ENCODE measurements at regions not wholly inside any gene's neighbourhood (a gene's known extent, or its start where the extent isn't known, plus 50 kb on each side); places are given as distances from the start of the nearest gene placed in this dataset.

DNA sequence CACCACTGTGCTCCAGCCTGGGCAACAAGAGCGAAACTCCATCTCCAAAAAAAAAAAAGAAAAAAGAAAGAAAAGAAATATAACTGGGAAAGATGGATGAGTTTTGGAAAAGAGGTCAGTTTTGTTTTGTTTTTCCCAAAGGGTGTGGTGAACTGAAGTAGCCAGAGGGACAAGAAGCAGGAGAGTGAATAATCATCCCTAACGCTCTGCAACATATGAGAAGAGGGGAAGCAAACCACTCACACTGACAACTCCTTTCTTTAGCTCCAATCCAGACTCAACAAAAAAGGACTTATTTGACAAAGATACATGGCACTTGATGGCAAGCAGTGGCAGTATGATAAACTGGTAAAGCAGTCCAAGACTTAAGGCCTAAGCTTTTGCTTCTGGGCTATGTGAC lies 176.1 kb upstream of the HMHB1 start:
- Histone ChIP-seq H3K79me2 (no peaks in the 10 kb centered on the region), H3K4me3 (no peak overlapping the region), H3K36me3 (replicated peaks; ENCODE audit: insufficient read depth, low read depth) (no peaks in the 10 kb centered on the region), H3K4me2 (no peak overlapping the region), H3K4me1 (ENCODE audit: insufficient read depth) (peaks cover 20% of the 10 kb centered on the region), H2AFZ (no peak overlapping the region), H3K27ac (peak overlapping the region; percentile 70), H4K20me1 (ENCODE audit: insufficient read depth, poor library complexity, severe bottlenecking) (no peaks in the 10 kb centered on the region), H3K9me2 (replicated peaks; ENCODE audit: insufficient read depth) (no peaks in the 10 kb centered on the region), H3K27me3 (no peaks in the 10 kb centered on the region), H3K9me3 (ENCODE audit: low read depth) (no peaks in the 10 kb centered on the region)
- 95% methylated on average over 2 of the region's 2 CpGs for WGBS (ENCODE audit: low lambda C conversion rate, missing lambda C conversion rate)
- no peak for DNase-seq (ENCODE audit: low spot score)
- TF ChIP-seq EZH2 (IDR thresholded peaks at IDR 0.05; ENCODE audit: borderline replicate concordance), result no peak
- TF ChIP-seq, protein P1, sequence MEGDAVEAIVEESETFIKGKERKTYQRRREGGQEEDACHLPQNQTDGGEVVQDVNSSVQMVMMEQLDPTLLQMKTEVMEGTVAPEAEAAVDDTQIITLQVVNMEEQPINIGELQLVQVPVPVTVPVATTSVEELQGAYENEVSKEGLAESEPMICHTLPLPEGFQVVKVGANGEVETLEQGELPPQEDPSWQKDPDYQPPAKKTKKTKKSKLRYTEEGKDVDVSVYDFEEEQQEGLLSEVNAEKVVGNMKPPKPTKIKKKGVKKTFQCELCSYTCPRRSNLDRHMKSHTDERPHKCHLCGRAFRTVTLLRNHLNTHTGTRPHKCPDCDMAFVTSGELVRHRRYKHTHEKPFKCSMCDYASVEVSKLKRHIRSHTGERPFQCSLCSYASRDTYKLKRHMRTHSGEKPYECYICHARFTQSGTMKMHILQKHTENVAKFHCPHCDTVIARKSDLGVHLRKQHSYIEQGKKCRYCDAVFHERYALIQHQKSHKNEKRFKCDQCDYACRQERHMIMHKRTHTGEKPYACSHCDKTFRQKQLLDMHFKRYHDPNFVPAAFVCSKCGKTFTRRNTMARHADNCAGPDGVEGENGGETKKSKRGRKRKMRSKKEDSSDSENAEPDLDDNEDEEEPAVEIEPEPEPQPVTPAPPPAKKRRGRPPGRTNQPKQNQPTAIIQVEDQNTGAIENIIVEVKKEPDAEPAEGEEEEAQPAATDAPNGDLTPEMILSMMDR (IDR thresholded peaks at IDR 0.05; ENCODE audit: poor library complexity), result no peak
- TF ChIP-seq EZH2phosphoT487 (IDR thresholded peaks at IDR 0.05; ENCODE audit: low read depth, severe bottlenecking, unreplicated experiment), result no peak

DNA sequence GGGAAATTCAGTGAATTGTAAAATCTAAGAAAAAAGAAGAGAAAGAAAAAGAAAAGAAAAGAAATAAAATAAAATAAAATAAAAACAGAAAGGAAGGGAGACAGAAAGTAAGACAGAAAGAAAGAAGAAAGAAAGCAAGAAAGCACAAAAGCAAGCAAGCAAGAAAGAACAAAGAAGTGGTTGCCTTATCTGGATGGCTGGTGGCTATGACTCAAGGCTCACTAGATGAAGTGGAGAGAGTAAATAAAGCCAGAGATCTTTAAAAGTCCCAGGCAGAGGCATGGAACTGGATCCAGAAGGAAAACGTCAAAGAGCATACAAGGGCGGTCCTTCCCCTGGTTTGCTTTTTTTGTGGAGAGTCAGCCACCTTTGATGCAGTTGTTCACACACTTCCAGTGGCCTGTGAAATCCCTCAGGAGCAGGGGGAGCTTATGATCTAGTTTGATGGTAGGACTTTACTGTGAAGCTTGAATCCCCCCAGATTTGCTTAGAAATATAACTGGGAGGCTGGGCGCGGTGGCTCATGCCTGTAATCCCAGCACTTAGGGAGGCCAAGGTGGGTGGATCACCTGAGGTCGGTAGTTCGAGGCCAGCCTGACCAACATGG lies 176.7 kb upstream of the HMHB1 start:
- no peaks in the 10 kb centered on the region for H3K79me2 ChIP-seq
- 76% methylated on average over 6 of the region's 6 CpGs for WGBS (ENCODE audit: low lambda C conversion rate, missing lambda C conversion rate)
- DNase-seq (ENCODE audit: low spot score), result peak; percentile 55
- no peak overlapping the region for H2AFZ ChIP-seq
- H3K4me3 ChIP-seq, result no peak overlapping the region
- H3K9me3 ChIP-seq (ENCODE audit: low read depth), result no peaks in the 10 kb centered on the region
- no peaks in the 10 kb centered on the region for H3K27me3 ChIP-seq
- no peaks in the 10 kb centered on the region for H4K20me1 ChIP-seq (ENCODE audit: insufficient read depth, poor library complexity, severe bottlenecking)
- H3K9me2 ChIP-seq (replicated peaks; ENCODE audit: insufficient read depth), result no peaks in the 10 kb centered on the region
- no peaks in the 10 kb centered on the region for H3K36me3 ChIP-seq (replicated peaks; ENCODE audit: insufficient read depth, low read depth)
- peaks cover 20% of the 10 kb centered on the region for H3K4me1 ChIP-seq (ENCODE audit: insufficient read depth)
- peak overlapping the region; percentile 70 for H3K27ac ChIP-seq
- TF ChIP-seq EZH2 (IDR thresholded peaks at IDR 0.05; ENCODE audit: borderline replicate concordance), result no peak
- no peak for TF ChIP-seq EZH2phosphoT487 (IDR thresholded peaks at IDR 0.05; ENCODE audit: low read depth, severe bottlenecking, unreplicated experiment)
- TF ChIP-seq, protein P1 (IDR thresholded peaks at IDR 0.05; ENCODE audit: poor library complexity), result no peak
- no peak overlapping the region for H3K4me2 ChIP-seq

DNA sequence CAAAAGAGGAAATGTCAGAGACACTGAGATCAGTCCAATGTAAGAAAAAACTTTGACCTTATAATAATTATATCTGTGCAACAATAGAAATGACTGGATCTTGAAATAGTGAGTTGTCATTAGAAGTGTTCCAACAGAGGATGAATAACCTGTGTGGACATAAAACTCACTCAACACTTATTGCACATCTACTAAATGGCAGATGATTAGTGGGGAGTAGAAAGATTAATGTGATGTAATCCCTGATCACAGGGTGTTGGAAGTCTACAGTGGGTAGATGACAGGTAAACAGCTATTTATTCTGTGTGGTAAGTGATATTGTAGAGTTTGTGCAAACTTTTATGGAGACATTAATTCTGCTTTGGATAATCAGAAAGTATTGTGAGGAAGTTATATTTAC lies 177.3 kb upstream of the HMHB1 start:
- Histone ChIP-seq H3K9me2 (replicated peaks; ENCODE audit: insufficient read depth) (no peaks in the 10 kb centered on the region), H3K9me3 (ENCODE audit: low read depth) (no peaks in the 10 kb centered on the region), H3K4me2 (no peak overlapping the region), H4K20me1 (ENCODE audit: insufficient read depth, poor library complexity, severe bottlenecking) (no peaks in the 10 kb centered on the region), H3K36me3 (replicated peaks; ENCODE audit: insufficient read depth, low read depth) (no peaks in the 10 kb centered on the region), H3K27ac (peak overlapping the region; percentile 56), H3K79me2 (no peaks in the 10 kb centered on the region), H2AFZ (no peak overlapping the region), H3K27me3 (no peaks in the 10 kb centered on the region), H3K4me1 (ENCODE audit: insufficient read depth) (peaks cover 21% of the 10 kb centered on the region), H3K4me3 (no peak overlapping the region)
- TF ChIP-seq, protein P1 (IDR thresholded peaks at IDR 0.05; ENCODE audit: poor library complexity), result no peak
- TF ChIP-seq EZH2 (IDR thresholded peaks at IDR 0.05; ENCODE audit: borderline replicate concordance) (no peak), EZH2phosphoT487 (IDR thresholded peaks at IDR 0.05; ENCODE audit: low read depth, severe bottlenecking, unreplicated experiment) (no peak)
- no peak for DNase-seq (ENCODE audit: low spot score)

Measured in hepatocyte (in vitro differentiated cells).